GM18498 (cell line): ENCODE measurements at regions not wholly inside any gene's neighbourhood (a gene's known extent, or its start where the extent isn't known, plus 50 kb on each side); places are given as distances from the start of the nearest gene placed in this dataset.
"Not testable (repeated sequence)": the region's sequence is repeated elsewhere in the genome, so short reads cannot be mapped to it uniquely, and the experiment has no call there.

Experiments used
- ATAC-seq: cut with Tn5 transposase; IDR thresholded peaks from one replicate; pipeline ENCODE4 v1.9.1; 2021; ENCODE audit warnings: mild to moderate bottlenecking, moderate library complexity; ENCODE audit not compliant: unreplicated experiment

DNA sequence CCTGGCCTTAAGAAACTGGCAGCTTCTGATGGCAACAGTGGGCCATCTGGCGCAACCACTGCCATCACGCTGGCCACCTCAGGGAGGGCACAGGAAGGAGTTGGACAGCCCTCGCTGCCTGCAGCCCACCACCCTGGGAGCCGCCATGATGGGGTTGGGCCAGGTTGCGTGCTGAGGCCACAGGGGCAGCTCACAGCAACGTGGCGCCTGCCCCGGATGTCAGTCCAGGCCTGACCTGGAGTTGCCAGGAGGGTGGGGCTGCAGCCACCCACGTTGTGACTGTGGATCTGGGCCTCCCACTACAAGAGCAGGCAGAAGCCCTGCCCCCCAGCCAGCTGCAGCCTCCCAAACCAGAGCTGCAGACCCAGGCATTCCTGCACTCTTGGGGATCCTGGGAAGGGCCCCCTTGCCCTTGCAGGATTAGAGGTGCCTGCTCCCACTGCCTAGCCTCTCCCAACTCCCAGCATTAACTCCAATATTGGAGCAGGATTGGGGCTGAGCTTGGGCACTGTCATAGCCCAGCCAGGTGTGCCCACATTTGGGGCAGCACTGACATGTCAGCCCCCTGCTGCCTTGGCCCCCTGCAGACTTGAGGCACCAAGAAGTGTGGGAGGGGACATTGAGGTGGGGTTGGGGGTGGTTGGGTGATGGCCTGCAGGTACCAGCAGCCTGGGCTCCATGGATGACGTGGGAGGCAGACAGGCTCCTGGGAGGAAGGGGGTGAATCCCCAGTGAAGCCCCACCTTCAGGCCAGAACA lies 468.9 kb upstream of the CCDC54 start:
- no peak for ATAC-seq

DNA sequence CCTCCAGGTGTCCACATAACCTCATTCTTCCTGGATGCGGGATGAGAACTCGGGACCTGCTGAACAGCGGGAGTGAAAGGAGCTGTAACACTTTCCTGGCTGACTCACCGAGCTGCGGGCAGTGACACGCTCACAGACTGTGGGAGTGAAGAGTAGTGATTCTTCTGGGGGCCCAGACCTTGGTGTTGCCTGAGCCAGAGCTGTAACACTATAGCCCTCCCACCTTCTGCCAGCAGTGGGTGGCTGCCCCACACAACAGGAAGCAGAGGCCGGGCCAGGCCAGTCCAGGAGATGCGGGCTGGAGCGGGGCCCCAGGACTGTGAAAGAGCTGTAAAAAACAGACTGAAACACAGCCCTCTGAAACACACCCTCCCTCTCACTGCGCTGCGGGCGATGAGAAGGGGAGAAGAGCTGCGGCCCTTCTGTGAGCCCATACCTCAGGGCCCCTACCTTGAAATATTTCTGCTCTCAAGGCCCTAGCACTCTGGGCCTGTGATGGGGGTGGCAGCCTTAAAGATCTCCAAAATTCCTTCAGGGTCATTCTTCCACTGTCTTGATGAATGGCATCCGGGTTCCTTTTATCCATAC lies 464.0 kb upstream of the CCDC54 start:
- no peak for ATAC-seq

DNA sequence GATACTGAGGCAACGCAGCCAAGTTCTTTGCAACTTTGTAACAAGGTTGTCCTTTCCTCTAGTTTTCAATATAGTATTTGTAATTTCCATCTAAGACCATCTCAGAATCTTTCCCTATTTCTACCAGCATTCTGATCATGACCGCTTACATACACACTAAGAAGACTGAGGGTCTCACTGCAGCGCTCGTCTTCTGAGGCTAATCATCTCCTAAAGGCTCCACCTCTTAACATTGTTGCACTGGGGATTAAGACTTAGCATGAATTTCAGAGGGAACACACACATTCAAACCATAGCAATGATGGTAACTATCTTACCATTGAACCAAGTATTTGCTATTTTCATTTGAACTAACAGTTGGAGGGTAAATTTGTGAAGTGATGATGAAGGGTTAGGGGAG lies 463.3 kb upstream of the CCDC54 start:
- ATAC-seq: no peak

GRCh38 chr3:106920609-106921008 lies 456.6 kb upstream of the CCDC54 start:
- ATAC-seq: no peak

GRCh38 chr3:106929081-106929480 lies 448.2 kb upstream of the CCDC54 start:
- ATAC-seq: no peak

- no peak for ATAC-seq
Measured at GRCh38 chr3:106930086-106930485, 447.2 kb upstream of the CCDC54 start.

DNA sequence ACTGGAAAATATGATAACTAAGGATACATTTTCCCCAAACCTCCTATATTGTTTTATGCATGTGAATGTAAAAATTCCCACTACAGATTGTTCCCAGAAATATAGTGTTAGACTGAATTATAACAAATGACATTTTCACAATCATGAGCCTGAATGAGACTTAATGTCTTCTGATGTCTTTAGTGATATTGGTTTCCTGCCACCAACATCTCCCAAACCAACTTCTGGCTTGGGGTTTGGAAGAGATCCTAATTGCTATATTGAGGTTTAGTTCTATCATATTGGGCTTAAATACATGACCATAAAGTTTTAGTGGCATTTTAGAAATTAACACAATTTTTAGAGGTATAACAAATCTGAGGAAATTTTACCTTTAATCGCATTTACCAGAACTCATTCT lies 445.3 kb upstream of the CCDC54 start:
- ATAC-seq: no peak

- ATAC-seq: no peak
Measured at GRCh38 chr3:106936337-106936736, 440.9 kb upstream of the CCDC54 start.

DNA sequence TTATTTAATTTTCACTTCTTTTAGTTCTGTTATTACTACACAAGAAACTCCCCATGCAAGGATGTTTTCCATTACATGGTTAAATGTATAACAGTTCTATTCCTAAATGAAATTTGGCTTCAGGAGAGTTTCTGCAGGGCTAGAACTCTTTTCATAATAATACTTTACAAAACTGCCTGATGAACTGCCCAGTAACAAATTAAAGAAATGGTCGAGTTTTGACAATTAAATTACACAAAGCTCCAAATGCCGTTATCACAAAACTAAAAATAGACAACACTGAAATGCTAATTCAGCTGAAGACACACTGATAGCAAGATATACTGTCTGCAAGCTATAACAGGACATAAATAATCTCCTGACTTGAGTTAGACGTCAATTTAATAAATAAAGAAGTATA lies 435.2 kb upstream of the CCDC54 start:
- ATAC-seq: no peak

DNA sequence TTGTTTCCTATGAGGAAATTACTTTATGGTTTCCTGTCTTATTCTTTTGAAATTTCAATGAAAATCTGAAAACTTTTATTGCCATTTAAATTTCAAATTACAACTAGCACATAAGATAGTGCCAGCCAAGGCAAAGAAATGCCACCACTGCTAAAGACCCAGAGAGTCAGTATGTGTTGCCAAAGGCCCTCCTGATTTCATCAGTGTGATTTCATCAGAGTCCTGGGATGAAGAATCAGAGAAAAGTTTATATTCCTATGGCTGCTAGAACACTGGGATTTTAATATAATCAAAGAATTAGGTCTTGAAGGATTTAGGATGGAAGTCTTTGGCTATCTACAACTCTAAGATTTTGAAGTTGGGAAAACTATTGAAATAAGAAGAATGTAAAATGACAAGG lies 434.2 kb upstream of the CCDC54 start:
- no peak for ATAC-seq

- ATAC-seq: no peak
Measured at GRCh38 chr3:106945435-106945834, 431.8 kb upstream of the CCDC54 start.

DNA sequence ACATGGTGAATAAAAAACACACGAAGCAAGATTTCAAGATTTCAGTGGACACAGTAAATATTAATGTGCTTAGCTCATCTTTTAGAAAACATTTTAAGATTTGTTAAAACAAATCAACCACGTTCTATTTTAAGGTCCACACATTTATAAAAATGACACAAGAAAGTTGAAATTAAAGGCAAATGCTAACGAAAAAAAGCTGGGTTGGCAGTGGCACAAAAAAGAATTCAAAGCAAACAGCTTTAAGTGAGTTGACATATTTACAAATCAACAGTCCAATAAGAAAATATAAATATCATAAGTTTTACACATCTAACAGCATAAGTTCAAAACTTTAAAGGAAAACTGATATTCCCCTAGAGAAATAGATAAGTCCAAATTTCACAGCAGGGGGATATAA lies 430.4 kb upstream of the CCDC54 start:
- no peak for ATAC-seq

- no peak for ATAC-seq
Measured at GRCh38 chr3:106957029-106957428, 420.2 kb upstream of the CCDC54 start.

GRCh38 chr3:106962993-106963392 lies 414.2 kb upstream of the CCDC54 start:
- no peak for ATAC-seq

GRCh38 chr3:106963442-106963841 lies 413.8 kb upstream of the CCDC54 start:
- no peak for ATAC-seq

DNA sequence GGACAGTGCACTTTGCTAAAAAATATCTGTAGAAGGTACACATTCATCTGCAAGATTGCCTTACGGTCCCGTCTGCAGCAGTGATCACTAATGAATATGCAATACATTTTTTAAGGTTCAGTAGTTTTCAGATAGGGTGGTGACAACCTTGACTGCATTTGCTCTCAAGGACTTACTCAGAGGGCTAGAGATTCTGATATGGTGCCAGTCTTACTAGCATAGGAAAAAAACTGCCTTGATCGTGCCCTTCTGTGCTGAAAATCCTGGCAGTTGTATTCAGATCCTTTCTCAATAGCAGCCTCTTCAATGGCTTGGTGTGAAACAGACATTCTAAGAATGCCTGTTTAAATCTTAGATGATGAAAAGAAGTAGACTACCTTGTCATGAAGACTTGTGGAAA lies 411.9 kb upstream of the CCDC54 start:
- no peak for ATAC-seq

DNA sequence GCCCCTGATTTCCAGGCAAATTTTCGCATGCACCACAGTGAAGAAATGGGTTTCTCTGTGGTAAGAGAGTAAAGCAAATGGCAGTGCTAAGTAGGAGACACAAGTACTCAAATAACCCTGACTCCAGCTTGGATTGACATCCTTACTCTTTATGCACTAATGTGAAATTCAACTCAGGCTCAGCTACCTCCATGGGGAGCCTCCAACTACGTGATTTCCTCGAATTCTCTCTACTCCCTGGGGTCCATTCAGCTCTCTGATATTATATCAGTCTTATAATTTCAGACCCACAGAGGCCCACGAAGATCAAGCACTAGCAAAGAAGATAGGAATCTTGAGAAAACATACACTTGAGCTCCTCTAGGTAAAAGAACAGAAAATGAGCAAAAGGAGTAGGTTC lies 407.6 kb upstream of the CCDC54 start:
- no peak for ATAC-seq

GRCh38 chr3:106981392-106981791 lies 395.8 kb upstream of the CCDC54 start:
- ATAC-seq: no peak

GRCh38 chr3:106985721-106986120 lies 391.5 kb upstream of the CCDC54 start:
- no peak for ATAC-seq

GRCh38 chr3:106998841-106999682 lies 378.2 kb upstream of the CCDC54 start:
- peak; percentile 60 for ATAC-seq

DNA sequence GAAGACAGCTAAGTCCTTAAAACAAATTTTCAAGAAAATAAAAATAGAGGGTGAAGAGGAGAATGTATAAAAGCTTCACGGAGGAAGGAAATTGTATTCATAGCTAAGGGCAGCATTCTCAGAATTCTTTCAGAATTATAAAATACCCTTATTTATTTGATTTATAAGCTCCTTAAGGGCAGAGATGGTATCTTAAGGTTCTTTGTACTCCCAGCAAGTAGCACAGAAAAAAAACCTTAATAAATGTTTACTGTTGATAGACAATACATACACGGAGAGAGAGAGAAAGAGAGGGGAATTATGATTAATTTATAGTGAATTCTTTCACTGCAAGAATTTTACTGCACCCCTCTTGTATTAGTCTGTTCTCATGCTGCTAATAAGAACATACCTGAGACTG lies 375.6 kb upstream of the CCDC54 start:
- no peak for ATAC-seq

DNA sequence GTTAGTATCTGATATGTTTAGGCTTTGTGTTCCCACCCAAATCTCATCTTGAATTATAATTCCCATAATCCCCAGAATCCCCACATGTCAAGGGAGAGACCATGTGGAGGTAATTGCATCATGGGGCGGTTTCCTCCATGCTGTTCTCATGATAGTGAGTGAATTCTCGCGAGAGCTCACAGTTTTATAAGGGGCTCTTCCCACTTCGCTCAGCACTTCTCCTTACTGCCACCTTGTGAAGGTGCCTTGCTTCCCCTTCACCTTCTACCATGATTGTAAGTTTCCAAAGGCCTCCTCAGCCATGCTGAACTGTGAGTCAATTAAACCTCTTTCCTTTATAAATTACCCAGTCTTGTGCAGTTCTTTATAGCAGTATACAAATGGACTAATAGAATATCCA lies 371.9 kb upstream of the CCDC54 start:
- ATAC-seq: not testable (repeated sequence)
